ENCODE measurements at regions not wholly inside any gene's neighbourhood (a gene's known extent, or its start where the extent isn't known, plus 50 kb on each side); places are given as distances from the start of the nearest gene placed in this dataset.

DNA sequence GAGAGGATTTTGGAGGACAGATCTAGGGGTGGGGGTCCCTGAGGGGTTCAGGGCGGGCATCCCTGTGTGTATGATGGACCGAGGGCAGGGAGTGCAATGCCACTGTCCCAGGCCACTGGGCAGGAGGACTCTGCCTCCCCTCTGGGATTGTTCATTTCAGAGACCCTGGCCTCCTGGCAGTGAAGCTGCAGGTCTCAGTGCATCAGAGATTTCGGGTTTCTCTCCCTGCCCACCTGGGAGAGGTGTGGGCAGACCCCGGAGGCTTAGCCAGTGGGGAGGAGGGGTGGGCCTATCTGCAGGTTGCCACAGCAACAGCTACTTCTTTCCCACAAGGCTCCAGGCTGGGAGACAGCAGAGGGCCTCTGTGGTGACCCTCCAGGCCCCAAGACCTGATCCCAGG lies 80.1 kb upstream of the LRPAP1 start:
- no peak for TF ChIP-seq POLR2AphosphoS5 (IDR thresholded peaks at IDR 0.05)
- TF ChIP-seq POLR2A (IDR thresholded peaks at IDR 0.05; ENCODE audit: low read depth) = no peak
- TF ChIP-seq, protein P1, sequence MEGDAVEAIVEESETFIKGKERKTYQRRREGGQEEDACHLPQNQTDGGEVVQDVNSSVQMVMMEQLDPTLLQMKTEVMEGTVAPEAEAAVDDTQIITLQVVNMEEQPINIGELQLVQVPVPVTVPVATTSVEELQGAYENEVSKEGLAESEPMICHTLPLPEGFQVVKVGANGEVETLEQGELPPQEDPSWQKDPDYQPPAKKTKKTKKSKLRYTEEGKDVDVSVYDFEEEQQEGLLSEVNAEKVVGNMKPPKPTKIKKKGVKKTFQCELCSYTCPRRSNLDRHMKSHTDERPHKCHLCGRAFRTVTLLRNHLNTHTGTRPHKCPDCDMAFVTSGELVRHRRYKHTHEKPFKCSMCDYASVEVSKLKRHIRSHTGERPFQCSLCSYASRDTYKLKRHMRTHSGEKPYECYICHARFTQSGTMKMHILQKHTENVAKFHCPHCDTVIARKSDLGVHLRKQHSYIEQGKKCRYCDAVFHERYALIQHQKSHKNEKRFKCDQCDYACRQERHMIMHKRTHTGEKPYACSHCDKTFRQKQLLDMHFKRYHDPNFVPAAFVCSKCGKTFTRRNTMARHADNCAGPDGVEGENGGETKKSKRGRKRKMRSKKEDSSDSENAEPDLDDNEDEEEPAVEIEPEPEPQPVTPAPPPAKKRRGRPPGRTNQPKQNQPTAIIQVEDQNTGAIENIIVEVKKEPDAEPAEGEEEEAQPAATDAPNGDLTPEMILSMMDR (IDR thresholded peaks at IDR 0.05) = no peak
- TF ChIP-seq EP300 (IDR thresholded peaks at IDR 0.05) = no peak
